Peyer's patch (tissue), 4 donors: ENCODE measurements at regions not wholly inside any gene's neighbourhood (a gene's known extent, or its start where the extent isn't known, plus 50 kb on each side); places are given as distances from the start of the nearest gene placed in this dataset.
"Not testable (repeated sequence)": the region's sequence is repeated elsewhere in the genome, so short reads cannot be mapped to it uniquely, and the experiment has no call there.

ENCODE experiments used
- DNase-seq, 3 donors: peaks; one replicate each; pipeline ENCODE4 v3.0.0-alpha.2; 2017 to 2019
- H3K27ac ChIP-seq, 4 donors: fragments of 200-600 bp; sonication (generic); one replicate each; pipeline ENCODE4 v1.5.1; 2016 to 2019
- H3K27me3 ChIP-seq, 2 donors: fragments of 200-600 bp; sonication (generic); one replicate each; pipeline ENCODE4 v1.5.1; 2019
- H3K36me3 ChIP-seq, 3 donors: fragments of 200-600 bp; sonication (generic); one replicate each; pipeline ENCODE4 v1.5.1; 2016 to 2019
- H3K4me1 ChIP-seq, 4 donors: fragments of 200-600 bp; sonication (generic); one replicate each; pipeline ENCODE4 v1.5.1; 2016 to 2019
- H3K4me3 ChIP-seq, 4 donors: fragments of 200-600 bp; sonication (generic); 1 replicate in 3 of 4; 2 replicates in 1 of 4; pipeline ENCODE4 v1.5.1; 2016 to 2019; ENCODE audit warnings: mild to moderate bottlenecking in 1 of 4
- H3K9me3 ChIP-seq, 4 donors: fragments of 200-600 bp; sonication (generic); one replicate each; pipeline ENCODE4 v1.5.1; 2016 to 2019; ENCODE audit warnings: mild to moderate bottlenecking in 1 of 4
- POLR2A ChIP-seq, 2 donors: fragments of 450-650 bp; IDR thresholded peaks; one replicate each; pipeline ENCODE4 v1.5.1; 2017; ENCODE audit warnings: antibody characterized with exemption in 2 of 2, mild to moderate bottlenecking in 2 of 2, moderate library complexity in 2 of 2
- TF ChIP-seq, protein P1 (sequence below), 6 experiments: fragments of 450-650 bp in 4 of 6; fragments of 200-600 bp in 2 of 6; sonication (generic) in 1 of 6; IDR thresholded peaks; one replicate each; pipeline ENCODE4 v1.5.1; 2017 to 2019; ENCODE audit warnings: antibody characterized with exemption in 6 of 6, mild to moderate bottlenecking in 3 of 6, moderate library complexity in 1 of 6

DNA sequence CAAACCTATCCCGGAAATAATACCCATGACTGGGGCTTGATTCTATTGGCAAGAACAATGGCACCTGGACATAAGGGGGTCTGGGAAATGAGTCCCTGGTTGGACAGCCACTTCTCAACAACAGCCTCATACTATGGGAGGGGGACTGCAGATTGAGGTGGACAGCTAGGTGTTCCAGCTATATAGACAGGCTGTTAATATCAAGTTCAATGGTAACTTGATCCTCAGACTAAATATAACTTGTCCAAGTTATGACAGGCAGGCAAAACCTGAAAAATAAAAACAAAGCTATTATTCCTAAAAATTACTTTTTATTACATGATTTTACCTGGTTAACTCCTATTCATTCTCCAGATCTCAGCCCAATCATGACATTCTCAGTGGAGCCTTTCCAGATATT, 267.3 kb downstream of the TTC8 start:
- Histone ChIP-seq H3K27ac (no peak overlapping the region), H3K4me1 (no peaks in the 10 kb centered on the region)
- TF ChIP-seq, protein P1, sequence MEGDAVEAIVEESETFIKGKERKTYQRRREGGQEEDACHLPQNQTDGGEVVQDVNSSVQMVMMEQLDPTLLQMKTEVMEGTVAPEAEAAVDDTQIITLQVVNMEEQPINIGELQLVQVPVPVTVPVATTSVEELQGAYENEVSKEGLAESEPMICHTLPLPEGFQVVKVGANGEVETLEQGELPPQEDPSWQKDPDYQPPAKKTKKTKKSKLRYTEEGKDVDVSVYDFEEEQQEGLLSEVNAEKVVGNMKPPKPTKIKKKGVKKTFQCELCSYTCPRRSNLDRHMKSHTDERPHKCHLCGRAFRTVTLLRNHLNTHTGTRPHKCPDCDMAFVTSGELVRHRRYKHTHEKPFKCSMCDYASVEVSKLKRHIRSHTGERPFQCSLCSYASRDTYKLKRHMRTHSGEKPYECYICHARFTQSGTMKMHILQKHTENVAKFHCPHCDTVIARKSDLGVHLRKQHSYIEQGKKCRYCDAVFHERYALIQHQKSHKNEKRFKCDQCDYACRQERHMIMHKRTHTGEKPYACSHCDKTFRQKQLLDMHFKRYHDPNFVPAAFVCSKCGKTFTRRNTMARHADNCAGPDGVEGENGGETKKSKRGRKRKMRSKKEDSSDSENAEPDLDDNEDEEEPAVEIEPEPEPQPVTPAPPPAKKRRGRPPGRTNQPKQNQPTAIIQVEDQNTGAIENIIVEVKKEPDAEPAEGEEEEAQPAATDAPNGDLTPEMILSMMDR (IDR thresholded peaks at IDR 0.05), result no peak
- TF ChIP-seq POLR2A (IDR thresholded peaks at IDR 0.05), result no peak

GRCh38 chr14:89093083-89093730, 268.8 kb downstream of the TTC8 start:
- no peaks in the 10 kb centered on the region for H3K36me3 ChIP-seq
- no peak overlapping the region for H3K27ac ChIP-seq
- TF ChIP-seq, protein P1 (IDR thresholded peaks at IDR 0.05), result no peak
- TF ChIP-seq POLR2A (IDR thresholded peaks at IDR 0.05), result no peak
- H3K4me3 ChIP-seq, result no peak overlapping the region
- H3K27me3 ChIP-seq, result no peaks in the 10 kb centered on the region
- DNase-seq, result no peak
- H3K4me1 ChIP-seq, result no peaks in the 10 kb centered on the region
- no peaks in the 10 kb centered on the region for H3K9me3 ChIP-seq

More for the DNA sequence above, 267.3 kb downstream of the TTC8 start:
- H3K27me3 ChIP-seq, result no peaks in the 10 kb centered on the region
- no peak overlapping the region for H3K4me3 ChIP-seq
- H3K9me3 ChIP-seq, result no peaks in the 10 kb centered on the region
- no peaks in the 10 kb centered on the region for H3K36me3 ChIP-seq
- DNase-seq, result no peak

DNA sequence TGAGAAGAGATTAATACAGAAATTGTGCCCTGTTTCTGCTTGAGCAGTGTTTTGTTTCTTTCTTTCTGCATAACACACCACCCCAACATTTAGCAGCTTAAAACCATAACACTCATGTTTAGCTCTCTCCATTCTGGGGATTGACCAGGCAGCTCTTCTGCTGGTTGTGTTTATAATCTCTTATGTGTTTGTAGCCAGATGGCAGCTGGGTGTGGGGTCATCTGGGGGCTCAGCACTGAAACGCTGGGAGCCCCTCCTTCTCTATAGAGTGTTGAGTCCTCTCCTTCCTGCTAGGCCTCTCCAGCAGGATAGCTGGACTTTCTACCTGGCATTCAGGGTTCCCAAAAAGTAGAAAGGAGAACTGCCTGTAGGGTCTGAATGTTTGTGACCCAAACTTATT, 270.6 kb downstream of the TTC8 start:
- no peaks in the 10 kb centered on the region for H3K36me3 ChIP-seq
- H3K9me3 ChIP-seq, result no peaks in the 10 kb centered on the region
- H3K27me3 ChIP-seq, result no peaks in the 10 kb centered on the region
- no peaks in the 10 kb centered on the region for H3K4me1 ChIP-seq
- no peak overlapping the region for H3K27ac ChIP-seq
- no peak for DNase-seq
- TF ChIP-seq, protein P1 (IDR thresholded peaks at IDR 0.05), result no peak
- TF ChIP-seq POLR2A (IDR thresholded peaks at IDR 0.05), result no peak
- H3K4me3 ChIP-seq, result no peak overlapping the region

DNA sequence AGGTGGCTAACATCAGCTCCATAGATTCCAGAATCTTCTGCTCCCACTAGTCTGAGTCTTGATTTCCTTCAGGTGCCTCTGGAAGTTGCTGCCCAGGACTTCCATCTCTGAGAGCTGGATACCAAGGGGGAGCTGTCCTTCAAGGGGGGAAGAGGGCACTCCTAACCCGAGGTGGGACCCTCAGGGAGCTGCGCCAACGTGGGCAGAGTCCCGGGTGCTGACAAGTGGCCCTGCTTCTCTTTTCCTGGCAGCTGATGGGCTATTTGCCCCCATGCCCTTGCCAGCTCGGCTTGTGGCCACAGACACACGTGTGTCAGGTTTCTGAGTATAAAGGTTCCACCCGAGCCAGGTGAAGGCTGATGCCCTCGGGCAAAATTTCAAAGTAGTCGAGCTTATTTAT, 272.5 kb downstream of the TTC8 start:
- Histone ChIP-seq H3K36me3 (no peaks in the 10 kb centered on the region), H3K9me3 (no peaks in the 10 kb centered on the region), H3K4me3 (no peak overlapping the region), H3K4me1 (no peaks in the 10 kb centered on the region), H3K27ac (no peak overlapping the region), H3K27me3 (no peaks in the 10 kb centered on the region)
- no peak for TF ChIP-seq POLR2A (IDR thresholded peaks at IDR 0.05)
- TF ChIP-seq, protein P1 (IDR thresholded peaks at IDR 0.05), result no peak
- DNase-seq, result no peak

DNA sequence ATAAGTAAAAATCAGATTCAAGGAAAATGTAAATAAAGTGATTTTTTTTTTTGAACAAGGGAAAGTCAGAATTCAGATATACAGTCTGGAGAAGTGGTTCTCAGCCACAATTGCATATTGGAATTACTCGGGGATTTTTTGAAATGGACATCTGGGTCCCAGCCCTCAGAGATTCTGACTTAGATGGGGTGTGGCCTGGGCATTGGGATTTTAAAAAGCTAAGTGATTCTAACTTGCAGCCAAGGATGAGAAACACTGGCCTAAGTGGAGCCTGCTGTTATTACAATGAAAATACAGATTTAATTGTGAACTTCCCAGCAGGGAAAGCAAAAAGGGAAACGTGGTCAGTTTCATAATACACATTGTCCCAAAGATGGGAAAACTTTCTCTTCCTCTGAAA, 273.8 kb downstream of the TTC8 start:
- Histone ChIP-seq H3K4me3 (no peak overlapping the region), H3K27ac (no peak overlapping the region), H3K4me1 (no peaks in the 10 kb centered on the region), H3K27me3 (no peaks in the 10 kb centered on the region), H3K9me3 (no peaks in the 10 kb centered on the region), H3K36me3 (no peaks in the 10 kb centered on the region)
- DNase-seq, result no peak
- TF ChIP-seq, protein P1 (IDR thresholded peaks at IDR 0.05), result no peak
- no peak for TF ChIP-seq POLR2A (IDR thresholded peaks at IDR 0.05)

- H3K4me1 ChIP-seq, H3K4me3 ChIP-seq, DNase-seq, H3K36me3 ChIP-seq, H3K27ac ChIP-seq, H3K27me3 ChIP-seq, H3K9me3 ChIP-seq: not testable (repeated sequence)
Measured at GRCh38 chr14:89104171-89104817, 279.8 kb downstream of the TTC8 start.

GRCh38 chr14:89104861-89105260, 280.4 kb downstream of the TTC8 start:
- H3K27ac ChIP-seq, H3K9me3 ChIP-seq, H3K4me3 ChIP-seq, H3K4me1 ChIP-seq, DNase-seq, H3K27me3 ChIP-seq, H3K36me3 ChIP-seq: not testable (repeated sequence)
